ENCODE measurements at regions not wholly inside any gene's neighbourhood (a gene's known extent, or its start where the extent isn't known, plus 50 kb on each side); places are given as distances from the start of the nearest gene placed in this dataset.
"Not testable (repeated sequence)": the region's sequence is repeated elsewhere in the genome, so short reads cannot be mapped to it uniquely, and the experiment has no call there.

DNA sequence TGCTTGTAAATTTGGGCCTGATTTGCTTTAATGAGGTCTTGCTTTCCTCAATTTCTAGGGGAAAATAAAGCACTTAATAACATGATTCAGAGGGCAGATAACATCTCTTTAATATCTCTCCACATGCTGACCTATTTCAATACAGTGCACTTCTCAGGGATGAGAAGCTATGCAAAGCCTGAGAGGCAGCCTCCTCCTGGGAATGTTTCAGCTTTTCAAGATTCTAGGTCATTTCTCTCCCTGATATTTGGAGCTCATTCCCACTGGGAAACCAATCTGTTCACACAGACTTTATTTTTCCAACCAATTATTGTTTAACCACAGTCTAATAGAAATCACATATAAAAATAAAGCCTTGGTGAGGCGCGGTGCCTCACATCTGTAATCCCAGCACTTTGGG is 67.0 kb upstream of the LSAMP start:
- DNase-seq, result no peak

DNA sequence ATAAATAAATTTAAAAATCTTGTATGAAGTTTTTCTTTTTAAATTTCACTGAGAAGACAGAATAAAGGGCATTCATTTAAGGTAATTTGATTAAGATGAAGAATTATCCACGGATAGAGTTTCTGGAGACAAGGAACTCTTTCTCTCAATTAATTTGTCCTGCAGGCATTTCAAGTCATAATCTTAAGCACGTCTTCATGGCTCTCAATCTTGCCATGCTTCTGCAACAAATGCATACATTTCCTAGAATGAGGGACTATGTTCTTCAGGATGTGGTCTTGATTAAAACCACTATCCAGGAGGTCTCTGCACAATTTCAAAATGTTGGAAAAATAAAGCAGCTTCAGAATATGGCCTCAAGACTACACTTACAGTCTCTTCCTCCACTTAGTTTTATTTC is 67.6 kb upstream of the LSAMP start:
- DNase-seq, result no peak

DNA sequence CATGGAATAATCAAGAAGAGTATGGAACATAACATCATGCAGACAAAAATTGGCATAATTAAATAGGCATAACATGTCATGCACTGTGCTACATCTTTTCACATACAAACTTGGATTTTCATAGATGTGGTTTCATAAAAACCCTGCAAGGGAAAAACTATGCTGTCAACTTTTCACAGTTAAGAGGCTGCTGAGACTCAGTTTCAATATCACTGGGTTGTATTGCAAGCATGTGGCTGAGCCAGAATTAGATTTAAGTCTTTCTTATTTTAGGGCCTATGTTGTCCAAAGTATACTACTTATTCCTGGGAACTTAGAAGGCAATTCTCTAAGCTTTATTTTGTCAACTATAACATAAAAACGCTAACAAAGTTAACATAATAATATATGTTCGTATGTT is 70.7 kb upstream of the LSAMP start:
- no peak for DNase-seq

DNA sequence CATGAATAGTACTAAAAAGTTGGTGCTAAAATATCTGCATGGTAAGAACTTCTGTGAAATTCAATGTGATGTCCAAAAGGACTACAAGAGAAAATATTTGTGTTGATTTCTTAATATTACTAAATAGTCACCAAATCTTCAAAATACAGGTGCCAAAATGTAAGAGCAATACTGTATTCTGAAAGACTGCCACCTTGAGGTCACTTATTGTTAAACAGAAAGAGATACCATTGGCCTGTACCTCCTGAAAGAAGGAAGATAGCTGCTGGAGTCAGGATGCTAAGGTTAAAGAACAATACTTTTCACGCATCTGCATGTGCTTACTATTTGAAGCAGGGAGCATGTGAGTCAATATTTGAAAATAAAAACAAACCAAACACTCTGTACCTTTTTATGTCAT is 72.0 kb upstream of the LSAMP start:
- no peak for DNase-seq

DNA sequence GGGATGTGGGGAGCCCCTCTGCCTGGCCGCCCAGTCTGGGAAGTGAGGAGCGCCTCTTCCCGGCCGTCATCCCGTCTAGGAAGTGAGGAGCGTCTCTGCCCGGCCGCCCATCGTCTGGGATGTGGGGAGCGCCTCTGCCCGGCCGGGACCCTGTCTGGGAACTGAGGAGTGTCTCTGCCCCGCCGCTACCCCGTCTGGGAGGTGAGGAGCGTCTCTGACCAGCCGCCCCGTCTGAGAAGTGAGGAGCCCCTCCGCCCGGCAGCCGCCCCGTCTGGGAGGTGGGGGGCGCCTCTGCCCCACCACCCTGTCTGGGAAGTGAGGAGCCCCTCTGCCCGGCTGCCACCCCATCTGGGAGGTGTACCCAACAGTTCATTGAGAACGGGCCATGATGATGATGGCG is 73.8 kb upstream of the LSAMP start:
- DNase-seq, result not testable (repeated sequence)

DNA sequence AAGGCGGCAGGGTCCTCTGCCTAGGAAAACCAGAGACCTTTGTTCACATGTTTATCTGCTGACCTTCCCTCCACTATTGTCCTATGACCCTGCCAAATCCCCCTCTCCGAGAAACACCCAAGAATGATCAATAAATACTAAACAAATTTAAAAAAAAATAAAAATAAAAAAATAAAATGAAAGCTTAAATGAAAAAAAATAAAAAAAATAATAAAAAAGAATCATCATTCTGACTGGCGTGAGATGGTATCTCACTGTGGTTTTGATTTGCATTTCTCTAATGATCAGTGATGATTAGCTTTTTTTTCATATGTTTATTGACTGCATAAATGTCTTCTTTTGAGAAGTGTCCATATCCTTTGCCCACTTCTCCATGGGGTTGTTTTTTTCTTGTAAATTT is 74.5 kb upstream of the LSAMP start:
- DNase-seq, result not testable (repeated sequence)

DNA sequence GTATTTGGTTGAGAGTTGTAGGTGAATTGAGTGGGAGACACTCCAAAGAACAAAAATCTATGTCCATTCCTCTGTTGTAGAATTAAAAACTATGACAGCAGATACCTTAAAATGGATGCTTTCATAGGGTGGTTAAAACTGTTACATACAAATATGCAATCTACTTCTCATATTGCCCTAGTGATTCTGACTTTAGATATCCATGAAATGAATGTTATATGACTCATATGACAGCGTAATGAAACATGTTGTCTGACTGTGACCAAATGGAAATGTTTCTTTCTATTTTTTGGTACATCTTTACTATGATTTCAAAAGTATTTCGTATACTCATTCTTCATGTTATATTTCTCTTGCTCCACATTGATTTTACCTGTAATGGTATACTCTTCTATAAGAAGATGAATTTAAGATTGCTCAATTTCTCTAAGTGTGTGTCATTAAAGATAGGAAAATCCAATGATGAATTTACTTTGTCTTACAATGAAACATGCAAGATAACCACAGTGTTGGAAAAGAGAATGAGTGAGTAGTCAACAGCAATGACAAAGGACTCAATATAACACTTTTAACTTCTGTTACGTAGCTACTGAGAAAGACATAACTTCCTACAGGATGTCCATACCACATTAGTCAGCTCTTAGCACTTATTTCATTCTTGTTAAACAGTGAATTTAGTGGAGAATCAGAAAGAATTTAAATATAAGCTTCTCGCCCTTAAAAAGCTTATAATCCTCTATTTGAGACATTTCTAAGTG is 79.3 kb upstream of the LSAMP start:
- peak; percentile 74 for DNase-seq

DNA sequence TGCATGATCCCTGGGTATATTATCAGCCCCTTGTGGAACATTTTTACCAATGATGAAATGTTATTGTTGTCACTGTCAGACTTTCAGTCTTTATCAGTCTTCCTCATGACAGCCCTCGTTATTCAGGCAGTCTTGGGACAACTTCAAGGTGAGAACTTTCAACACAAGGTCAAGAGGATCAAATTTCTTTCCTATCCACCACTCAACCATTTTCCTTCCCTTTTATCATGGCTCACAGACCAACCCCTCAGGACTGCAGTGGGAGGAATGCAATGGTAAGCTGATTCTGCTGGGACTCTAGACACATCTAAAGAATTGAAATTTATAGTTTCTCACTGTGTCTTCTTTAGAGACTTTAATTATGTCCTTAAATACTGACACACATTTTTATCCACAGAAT is 107.0 kb upstream of the LSAMP start:
- DNase-seq, result no peak

DNA sequence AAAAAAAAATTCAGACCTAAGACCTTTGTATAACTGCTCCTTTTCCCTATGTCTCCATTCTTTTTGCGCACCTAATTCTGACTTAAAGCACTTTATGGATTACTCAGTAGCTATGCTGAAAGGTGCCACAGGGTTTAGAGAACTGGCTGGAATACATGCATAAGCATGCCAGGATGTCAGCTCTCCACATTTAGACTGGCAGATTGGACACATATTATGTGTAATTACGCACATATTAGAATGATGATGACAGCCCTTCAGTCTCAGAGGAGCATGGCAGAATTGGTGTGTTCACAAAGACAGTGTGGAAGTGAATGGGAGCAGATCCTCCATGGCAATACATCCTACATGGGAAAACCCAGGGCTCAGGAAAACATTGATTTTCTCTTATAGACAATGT is 108.1 kb upstream of the LSAMP start:
- DNase-seq, result no peak

DNA sequence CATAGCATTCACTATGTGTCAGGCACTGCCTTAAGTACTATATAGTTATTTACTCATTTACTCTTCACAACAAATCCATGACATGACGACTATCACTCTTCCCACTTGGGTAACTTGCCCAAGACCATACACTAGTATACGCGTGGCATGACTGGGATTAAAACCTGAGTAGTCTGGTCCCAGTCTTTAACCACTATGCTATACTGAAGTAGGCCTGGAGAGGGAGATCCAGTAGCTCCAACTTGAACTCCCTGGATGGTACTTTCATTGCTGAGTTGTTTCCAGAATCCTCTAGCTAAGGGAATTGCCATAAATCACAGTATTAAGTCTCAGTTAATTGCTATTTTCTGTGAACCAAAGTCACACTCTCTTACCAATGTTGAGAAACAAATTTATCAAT is 116.2 kb upstream of the LSAMP start:
- DNase-seq, result no peak

DNA sequence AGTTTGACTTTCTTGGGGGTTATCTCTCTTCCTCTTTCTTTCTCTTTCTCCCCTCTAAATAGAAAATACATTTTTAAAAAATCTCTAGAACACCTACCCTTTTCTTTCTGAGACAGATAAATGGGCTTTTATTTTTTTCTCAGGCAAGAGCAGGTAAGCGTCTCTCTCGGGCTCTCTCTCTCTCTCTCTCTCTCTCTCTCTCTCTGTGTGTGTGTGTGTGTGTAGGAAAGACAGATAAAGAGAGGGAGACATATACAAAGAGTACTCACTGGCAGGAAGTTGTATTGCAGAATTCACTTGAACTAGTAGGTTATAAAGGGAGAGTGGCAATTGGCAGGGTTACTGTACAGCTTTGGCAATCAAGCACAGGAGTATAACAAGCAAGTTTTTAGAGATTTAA is 118.1 kb upstream of the LSAMP start:
- no peak for DNase-seq

DNA sequence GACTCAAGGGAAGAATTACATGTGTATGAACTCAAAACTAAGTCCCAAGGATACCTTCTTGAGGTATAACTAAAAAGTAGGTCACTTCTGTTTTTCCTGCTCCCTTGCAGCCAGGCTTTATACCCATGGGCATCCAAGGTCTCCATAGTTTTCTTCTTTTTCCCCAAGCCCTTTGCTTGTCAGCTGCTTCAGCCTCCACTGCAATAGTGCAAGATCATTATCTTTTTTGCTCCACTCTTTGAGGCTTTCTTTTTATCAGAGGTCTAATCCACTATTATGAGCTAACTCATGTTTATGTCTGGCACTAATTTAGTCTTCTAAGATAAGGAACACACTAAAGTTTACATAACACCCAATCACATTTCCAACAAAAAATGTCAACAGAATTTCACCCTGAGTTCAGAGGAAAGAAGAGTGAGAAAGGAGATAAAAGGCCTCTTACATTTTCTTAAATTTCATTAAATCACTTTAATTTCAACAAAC is 121.2 kb upstream of the LSAMP start:
- no peak for DNase-seq

DNA sequence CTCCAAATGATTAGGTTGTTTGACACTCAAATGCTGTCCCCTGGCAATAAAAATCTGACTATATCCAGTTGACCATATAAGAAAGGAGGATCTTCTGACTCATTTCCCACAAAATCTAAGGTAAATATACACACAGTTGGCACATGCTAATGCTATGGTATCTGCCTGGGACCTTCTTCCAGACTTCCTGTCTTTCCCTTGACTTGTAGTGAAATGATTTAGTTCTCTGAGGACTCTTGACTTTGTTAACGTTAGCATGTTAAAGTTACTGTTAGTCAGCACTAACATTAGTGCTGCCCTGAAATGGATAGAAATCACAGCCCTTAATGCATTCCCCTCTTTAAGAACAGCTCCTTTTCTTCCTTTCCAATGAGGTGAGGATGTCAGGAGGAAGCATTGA is 124.3 kb upstream of the LSAMP start:
- peak; percentile 3 for DNase-seq

DNA sequence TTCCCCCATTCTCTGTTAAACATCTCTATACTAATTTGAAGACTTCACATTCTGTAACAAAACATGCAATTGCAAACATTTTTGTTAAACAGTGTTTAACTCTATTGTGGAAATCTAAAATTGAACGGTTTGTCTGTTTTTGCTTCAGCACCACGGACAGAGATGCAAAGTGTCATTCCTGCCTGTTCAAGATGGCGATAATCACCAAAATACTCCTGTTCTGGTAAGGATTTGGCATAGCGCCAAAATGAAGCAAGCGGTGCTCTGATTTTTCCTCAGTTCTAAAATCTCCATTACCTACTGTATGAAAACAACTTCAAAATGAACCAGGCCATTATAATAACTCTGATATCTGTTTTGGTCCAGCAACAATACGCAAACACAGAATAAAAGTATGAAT is 129.7 kb upstream of the TUSC7 start:
- DNase-seq, result peak; percentile 34

DNA sequence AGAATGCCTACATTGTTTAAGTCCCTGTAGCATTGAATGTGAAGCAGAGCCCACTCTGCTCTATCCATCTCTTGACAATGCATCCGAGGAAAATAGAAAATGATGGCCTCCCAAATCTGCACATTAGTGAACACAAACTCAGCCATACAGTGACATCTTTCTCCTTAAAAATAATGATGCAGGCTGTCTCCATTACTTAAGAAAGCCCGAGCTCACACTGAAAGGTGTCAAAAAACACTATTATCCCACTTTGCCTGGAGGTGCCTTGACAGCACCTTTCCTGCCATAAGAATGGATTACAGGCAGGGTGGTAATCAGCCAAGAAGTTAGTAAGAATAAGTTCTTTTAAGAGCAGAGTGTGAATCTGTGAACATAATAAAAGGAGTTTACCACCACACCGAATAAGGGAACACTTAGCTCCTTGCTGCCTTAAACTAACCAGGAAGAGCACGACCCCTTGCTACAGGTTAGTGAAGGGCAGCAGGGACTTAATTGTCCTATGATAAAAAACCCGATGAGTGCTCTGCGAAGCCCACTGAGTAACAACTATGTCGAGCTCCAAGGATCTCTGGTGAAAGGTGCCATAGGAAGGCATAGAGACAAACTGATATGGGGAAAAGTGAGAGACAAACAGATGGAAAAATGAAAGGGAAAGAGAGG is 123.2 kb upstream of the TUSC7 start:
- DNase-seq, result no peak

DNA sequence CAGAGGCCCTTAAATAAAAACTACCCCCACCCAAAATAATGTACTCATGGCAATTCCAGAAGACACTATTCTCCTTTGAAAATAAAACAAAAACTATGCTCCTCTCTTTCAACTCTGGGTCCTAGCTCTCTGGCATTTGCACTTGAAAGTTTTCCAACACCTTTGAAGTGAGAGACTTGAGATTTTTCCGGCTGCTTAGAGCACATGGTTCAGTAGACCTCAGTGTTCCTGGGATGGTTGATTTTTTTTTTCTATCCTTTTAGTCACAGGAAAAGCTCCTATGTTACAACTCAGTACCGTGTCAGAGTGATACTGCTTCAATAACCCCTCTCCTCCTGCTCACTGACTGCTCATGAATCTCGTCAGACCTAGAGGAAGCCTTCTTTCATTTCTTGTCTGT is 118.3 kb upstream of the TUSC7 start:
- no peak for DNase-seq

DNA sequence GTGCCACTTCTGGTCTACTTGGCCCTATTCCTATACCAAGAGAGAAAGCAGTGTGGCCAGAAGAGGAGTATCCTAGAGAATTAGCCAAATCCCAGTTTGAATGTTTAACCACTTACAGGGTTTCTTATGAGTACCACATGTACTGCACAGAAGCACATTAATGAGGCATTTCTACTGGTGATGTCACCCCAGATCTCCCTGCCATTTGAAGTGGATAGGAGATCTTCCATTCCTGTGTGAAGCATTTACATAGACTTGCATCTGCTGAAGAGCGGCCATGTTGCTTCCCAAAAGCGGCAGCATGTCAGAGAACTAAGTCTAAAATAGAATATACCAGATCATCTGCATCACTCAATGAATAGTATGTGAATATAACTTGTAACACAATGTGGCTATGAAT is 108.4 kb upstream of the TUSC7 start:
- no peak for DNase-seq

DNA sequence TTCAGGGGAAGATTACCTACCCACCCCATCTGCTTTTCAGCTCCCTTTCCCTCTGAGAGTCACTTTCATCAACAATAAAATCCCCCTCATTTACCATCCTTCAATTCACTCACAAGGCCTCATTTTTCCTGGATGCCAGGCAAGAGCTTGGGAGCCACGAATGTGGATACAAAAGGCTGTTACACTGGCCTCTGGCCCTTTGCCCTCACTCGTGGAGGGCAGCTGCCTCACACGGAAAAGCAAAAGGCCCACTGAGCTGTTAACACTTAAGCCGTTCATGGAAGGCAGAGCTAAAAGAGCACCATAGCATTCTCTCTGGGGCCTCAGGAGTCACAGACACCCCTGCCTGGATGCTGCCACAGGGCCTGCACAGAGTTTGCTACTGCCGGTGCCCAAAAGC is 102.4 kb upstream of the TUSC7 start:
- DNase-seq, result no peak

DNA sequence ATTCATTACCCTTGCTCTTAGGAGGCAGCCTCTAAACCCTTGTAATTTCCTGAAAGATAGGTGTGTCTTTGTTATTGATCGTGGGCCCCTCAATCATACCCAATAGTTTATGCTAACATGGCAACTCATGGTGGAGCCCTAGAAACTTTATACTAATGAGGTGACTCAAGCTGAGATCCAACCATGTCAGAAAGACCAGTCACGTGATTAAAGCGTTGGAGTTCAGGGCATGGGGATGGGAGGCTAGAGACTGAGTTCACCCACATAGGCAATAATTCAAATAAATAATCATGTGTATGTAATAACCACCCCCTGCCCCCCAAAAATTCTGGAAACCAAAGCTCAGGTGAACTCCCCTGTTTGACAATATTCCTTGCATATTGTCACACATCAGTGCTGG is 99.5 kb upstream of the TUSC7 start:
- DNase-seq, result no peak

DNA sequence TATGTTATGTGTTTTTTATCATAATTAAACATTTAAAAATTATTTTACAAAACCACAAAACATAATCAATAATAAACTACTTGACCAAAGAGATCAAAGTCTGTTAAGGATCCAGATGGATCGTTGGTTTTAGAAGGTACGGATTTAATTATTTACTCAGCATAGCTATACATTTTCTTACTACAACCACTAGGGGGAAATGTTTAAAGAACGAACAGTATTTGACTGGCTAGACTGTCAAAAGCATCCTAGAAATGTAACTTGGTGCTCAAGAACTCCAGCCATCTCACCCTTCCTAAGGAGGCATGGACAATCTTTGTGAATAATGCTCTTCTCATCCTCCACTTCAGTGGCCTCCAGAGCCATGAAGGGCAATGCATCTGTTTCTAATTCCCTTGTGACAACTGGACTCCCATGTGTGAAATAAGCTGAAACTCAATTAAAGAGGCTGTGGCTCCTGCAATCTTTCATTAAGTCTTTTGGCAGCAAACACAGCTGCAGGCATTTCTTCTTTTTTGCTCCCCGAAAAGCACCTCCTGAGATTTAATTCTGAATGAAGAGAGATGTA is 94.7 kb upstream of the TUSC7 start:
- peak; percentile 15 for DNase-seq

DNA sequence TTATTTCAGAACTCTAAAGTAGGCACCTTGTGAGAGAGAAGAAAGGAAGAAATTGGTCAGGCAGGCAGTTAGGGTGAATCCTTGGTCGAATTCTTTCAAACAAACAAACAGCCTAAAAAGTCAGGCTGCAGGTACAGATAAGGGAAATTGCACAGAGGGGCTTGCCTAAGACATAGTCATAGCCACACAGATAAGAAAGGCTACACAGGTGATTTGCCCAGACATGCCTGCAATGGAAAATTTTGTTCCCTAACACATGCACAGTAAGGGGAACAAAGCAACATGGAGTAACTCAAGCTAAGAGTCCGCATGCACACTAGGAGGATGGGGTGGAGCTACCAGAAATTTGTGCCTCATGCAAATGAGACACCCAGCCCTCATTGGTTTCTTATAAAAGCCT is 91.4 kb upstream of the TUSC7 start:
- no peak for DNase-seq

DNA sequence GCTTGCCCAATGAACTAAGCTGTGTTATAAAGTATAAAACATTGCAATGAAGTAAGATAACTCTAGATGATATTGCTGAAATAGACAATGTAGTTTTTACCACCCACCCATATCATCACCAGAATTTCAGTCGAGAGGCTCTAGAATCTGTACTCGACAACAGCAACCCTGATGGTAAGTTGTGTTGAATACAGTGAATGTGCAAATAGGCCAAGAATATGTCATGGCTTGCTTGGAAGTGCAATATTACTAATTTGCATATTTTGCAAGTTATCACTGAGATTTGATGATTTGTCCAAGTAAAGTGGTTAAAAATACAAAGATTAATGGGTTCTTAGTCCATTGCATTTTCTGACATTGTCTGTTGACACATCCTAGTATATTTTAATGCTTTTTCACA is 90.6 kb upstream of the TUSC7 start:
- no peak for DNase-seq

DNA sequence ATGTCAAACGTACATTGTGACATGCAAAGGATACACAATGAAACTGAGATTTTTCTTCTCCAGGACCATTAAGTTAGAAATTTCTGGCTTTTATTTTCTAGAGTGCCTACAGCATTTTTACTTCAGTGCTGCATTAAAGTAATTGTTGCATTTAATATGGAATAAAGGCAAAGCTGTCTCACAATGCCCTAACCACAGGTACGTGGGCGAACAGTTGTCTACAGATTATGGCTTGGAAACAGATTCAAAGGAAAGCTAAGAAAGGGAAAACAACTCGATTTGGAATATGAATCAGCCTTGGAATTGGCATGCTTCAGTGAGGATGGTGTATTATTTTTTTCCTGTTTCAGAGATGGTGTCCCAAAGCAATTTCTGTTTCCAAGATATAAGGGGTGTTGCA is 79.1 kb upstream of the TUSC7 start:
- no peak for DNase-seq

DNA sequence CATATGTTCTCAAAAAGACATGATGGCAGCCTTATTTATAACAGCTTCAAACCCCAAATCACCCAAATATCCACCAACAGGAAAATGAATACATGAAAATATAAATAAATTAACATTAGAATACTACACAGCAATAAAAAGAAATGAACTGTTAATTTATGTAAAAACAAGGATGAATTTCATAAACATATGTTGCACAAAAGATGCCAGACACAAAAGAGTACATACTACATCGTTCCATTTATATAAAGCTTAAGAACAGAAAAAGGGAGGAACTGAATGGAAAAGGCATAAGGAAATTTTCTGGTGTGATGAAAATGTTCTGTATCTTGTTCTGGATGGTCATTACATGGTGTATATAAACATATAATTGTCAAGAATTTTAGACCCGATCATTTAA is 69.9 kb upstream of the TUSC7 start:
- DNase-seq, result no peak

DNA sequence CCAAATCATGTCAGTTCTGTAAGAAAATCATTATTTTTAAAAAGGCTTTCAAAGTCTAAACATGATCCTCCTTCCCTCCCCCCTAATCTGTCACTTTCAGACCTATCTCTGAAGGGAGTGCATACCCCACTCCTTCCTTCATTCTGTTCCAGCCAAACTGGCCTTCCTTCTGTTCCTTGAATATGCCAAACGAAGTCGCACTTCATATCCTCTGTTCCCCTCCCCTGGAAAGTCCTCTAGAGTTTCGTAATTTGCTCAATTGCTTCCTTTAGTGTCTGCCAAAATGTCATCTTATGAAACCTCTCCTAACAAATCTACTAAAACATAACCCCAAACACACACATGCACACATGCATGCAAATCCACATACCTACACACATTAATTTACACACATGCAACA is 69.5 kb upstream of the TUSC7 start:
- DNase-seq, result no peak

All from fibroblast of skin of right biceps (primary cell).